Keratinocyte (primary cell): ENCODE measurements at regions not wholly inside any gene's neighbourhood (a gene's known extent, or its start where the extent isn't known, plus 50 kb on each side); places are given as distances from the start of the nearest gene placed in this dataset.

Source experiments
- DNase-seq: peaks from one replicate; pipeline ENCODE4 v3.0.0-alpha.2; 2011; ENCODE audit warnings: low read depth, missing footprints, low spot score
- FAIRE-seq: peaks from 2 replicates; lab custom pipeline; 2011; peaks lifted over from hg19 to GRCh38; lab: Jason Lieb, UNC
- H2AFZ ChIP-seq: 2 replicates; pipeline ENCODE4 v1.6.0; 2012; ENCODE audit warnings: low read length, control low read depth, inconsistent platforms; ENCODE audit not compliant: control insufficient read depth
- H3K27ac ChIP-seq: 2 replicates; pipeline ENCODE4 v1.5.1; 2011; ENCODE audit warnings: low read length; ENCODE audit not compliant: control insufficient read depth, insufficient read depth
- H3K27me3 ChIP-seq: 3 replicates; pipeline ENCODE4 v1.6.0; 2011; ENCODE audit warnings: low read length; ENCODE audit not compliant: control insufficient read depth, insufficient read depth; ENCODE audit errors: extremely low read depth
- H3K36me3 ChIP-seq, 2 experiments: 2 replicates in 1 of 2; 3 replicates in 1 of 2; pipeline ENCODE4 v1.5.1; 2011; ENCODE audit warnings: low read length in 2 of 2, mild to moderate bottlenecking in 1 of 2; ENCODE audit not compliant: control insufficient read depth in 2 of 2, insufficient read depth in 2 of 2; ENCODE audit errors: extremely low read depth in 1 of 2
- H3K4me1 ChIP-seq: 3 replicates; pipeline ENCODE4 v1.5.1; 2011; ENCODE audit warnings: low read length; ENCODE audit not compliant: control insufficient read depth, insufficient read depth; ENCODE audit errors: extremely low read depth
- H3K4me2 ChIP-seq: 3 replicates; pipeline ENCODE4 v1.6.0; 2011; ENCODE audit warnings: low read depth, low read length; ENCODE audit not compliant: control insufficient read depth, insufficient read depth; ENCODE audit errors: extremely low read depth
- H3K4me3 ChIP-seq, 3 experiments: fragments of 200-600 bp in 1 of 3; sonication (generic) in 1 of 3; 2 replicates in 2 of 3; 3 replicates in 1 of 3; pipeline ENCODE4 v1.5.1; 2011 to 2016; ENCODE audit warnings: low read length in 3 of 3, mild to moderate bottlenecking in 3 of 3, control low read depth in 2 of 3, inconsistent platforms in 1 of 3, low read depth in 1 of 3, mixed read lengths in 1 of 3, mixed run types in 1 of 3, moderate library complexity in 1 of 3; ENCODE audit not compliant: control insufficient read depth in 2 of 3, insufficient read depth in 2 of 3; ENCODE audit errors: extremely low read depth in 1 of 3
- H3K79me2 ChIP-seq: 2 replicates; pipeline ENCODE4 v1.6.0; 2012; ENCODE audit warnings: low read length; ENCODE audit not compliant: control insufficient read depth, insufficient read depth
- H3K9ac ChIP-seq: 3 replicates; pipeline ENCODE4 v1.6.0; 2011; ENCODE audit warnings: low read length; ENCODE audit not compliant: control insufficient read depth, insufficient read depth; ENCODE audit errors: extremely low read depth
- H3K9me1 ChIP-seq: 3 replicates; pipeline ENCODE4 v1.6.0; 2011; ENCODE audit warnings: low read length; ENCODE audit not compliant: control insufficient read depth, insufficient read depth; ENCODE audit errors: extremely low read depth
- H3K9me3 ChIP-seq: 2 replicates; pipeline ENCODE4 v1.5.1; 2012; ENCODE audit warnings: low read depth, low read length; ENCODE audit not compliant: control insufficient read depth
- H4K20me1 ChIP-seq: 3 replicates; pipeline ENCODE4 v1.6.0; 2011; ENCODE audit warnings: low read length; ENCODE audit not compliant: control insufficient read depth, insufficient read depth; ENCODE audit errors: extremely low read depth
- EZH2 ChIP-seq: IDR thresholded peaks from one replicate; pipeline ENCODE4 v1.6.1; 2012; ENCODE audit warnings: inconsistent platforms, mild to moderate bottlenecking, low read length, moderate library complexity
- dilution Hi-C: fragments of 300-500 bp; cut with MboI; formaldehyde crosslinking; loops from one replicate; pipeline ENCODE4 v1.7.0; 2020; ENCODE audit warnings: low sequenced_read_pairs; ENCODE audit not compliant: extremely low pct_ligation_motif_present
- TF ChIP-seq, protein P1 (sequence below), 3 experiments: IDR thresholded peaks in 1 of 3; conservative IDR thresholded peaks in 1 of 3; optimal IDR thresholded peaks in 1 of 3; 2 replicates in 2 of 3; 3 replicates in 1 of 3; pipeline versions ENCODE3 to v1.5.1; 2011; ENCODE audit warnings: low read length in 3 of 3, mild to moderate bottlenecking in 3 of 3, moderate library complexity in 2 of 3, control low read depth in 1 of 3, inconsistent platforms in 1 of 3; ENCODE audit not compliant: insufficient read depth in 2 of 3; ENCODE audit errors: extremely low read depth in 1 of 3

DNA sequence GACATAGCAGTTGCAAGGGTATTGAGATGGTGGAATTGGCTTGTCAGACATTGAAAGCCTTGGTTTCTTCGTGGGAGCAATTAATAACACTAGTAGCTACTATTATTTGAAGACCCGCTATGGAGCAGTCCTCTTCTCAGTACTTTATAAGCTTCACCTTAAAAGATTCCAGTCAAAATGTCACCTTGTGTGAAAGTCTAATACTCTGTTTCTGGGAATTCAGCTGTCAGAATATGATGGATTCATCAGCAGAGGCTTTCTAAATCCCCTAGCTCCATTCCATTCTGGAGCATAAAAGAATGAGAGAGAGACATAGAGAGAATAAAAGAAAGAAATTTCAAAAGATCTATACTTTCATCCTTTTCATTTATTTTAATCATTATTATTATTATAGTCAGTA lies 375.9 kb upstream of the ADGRL2 start:
- no peak overlapping the region for H3K4me3 ChIP-seq
- no peaks in the 10 kb centered on the region for H3K9me1 ChIP-seq
- dilution Hi-C loops: no loop called here
- FAIRE-seq: no peak
- no peaks in the 10 kb centered on the region for H3K36me3 ChIP-seq
- no peak overlapping the region for H3K4me2 ChIP-seq
- H3K4me1 ChIP-seq: no peaks in the 10 kb centered on the region
- no peaks in the 10 kb centered on the region for H3K27me3 ChIP-seq
- H4K20me1 ChIP-seq: no peaks in the 10 kb centered on the region
- no peak overlapping the region for H2AFZ ChIP-seq
- no peak overlapping the region for H3K27ac ChIP-seq
- H3K9ac ChIP-seq: no peak overlapping the region
- no peak for DNase-seq
- no peaks in the 10 kb centered on the region for H3K79me2 ChIP-seq
- TF ChIP-seq EZH2: no peak
- TF ChIP-seq, protein P1, sequence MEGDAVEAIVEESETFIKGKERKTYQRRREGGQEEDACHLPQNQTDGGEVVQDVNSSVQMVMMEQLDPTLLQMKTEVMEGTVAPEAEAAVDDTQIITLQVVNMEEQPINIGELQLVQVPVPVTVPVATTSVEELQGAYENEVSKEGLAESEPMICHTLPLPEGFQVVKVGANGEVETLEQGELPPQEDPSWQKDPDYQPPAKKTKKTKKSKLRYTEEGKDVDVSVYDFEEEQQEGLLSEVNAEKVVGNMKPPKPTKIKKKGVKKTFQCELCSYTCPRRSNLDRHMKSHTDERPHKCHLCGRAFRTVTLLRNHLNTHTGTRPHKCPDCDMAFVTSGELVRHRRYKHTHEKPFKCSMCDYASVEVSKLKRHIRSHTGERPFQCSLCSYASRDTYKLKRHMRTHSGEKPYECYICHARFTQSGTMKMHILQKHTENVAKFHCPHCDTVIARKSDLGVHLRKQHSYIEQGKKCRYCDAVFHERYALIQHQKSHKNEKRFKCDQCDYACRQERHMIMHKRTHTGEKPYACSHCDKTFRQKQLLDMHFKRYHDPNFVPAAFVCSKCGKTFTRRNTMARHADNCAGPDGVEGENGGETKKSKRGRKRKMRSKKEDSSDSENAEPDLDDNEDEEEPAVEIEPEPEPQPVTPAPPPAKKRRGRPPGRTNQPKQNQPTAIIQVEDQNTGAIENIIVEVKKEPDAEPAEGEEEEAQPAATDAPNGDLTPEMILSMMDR (optimal IDR thresholded peaks at IDR 0.05 in 1 of 3, IDR thresholded peaks at IDR 0.05 in 1 of 3, conservative IDR thresholded peaks at IDR 0.05 in 1 of 3; ENCODE audit: extremely low read depth in 1 of 3, insufficient read depth in 2 of 3, low read length in 3 of 3): no peak
- H3K9me3 ChIP-seq: no peaks in the 10 kb centered on the region

DNA sequence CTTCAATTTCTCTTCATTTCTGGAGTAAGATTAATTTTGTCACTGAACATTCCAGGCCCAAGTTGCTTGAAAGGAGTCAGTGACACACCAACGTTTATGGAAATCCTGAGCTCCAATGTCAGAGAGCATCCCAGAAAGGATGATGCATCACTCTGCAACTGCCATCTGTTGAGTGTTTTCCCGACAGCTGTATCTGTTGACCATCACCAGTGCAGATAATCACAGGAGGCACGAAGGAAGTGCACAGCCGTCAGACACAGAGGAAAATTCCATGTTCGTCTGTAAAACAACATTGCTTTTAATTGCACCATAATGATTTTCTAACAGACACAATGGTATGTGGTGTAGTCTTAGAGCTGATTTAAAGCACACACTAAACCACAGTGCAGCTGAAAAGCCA lies 376.7 kb upstream of the ADGRL2 start:
- Histone ChIP-seq H3K27ac (no peak overlapping the region), H3K4me1 (no peaks in the 10 kb centered on the region), H3K9me1 (no peaks in the 10 kb centered on the region), H3K4me2 (no peak overlapping the region), H2AFZ (no peak overlapping the region), H3K9ac (no peak overlapping the region), H3K4me3 (no peak overlapping the region), H3K36me3 (no peaks in the 10 kb centered on the region), H4K20me1 (no peaks in the 10 kb centered on the region), H3K9me3 (no peaks in the 10 kb centered on the region), H3K79me2 (no peaks in the 10 kb centered on the region), H3K27me3 (no peaks in the 10 kb centered on the region)
- DNase-seq: no peak
- no peak for TF ChIP-seq EZH2
- TF ChIP-seq, protein P1 (optimal IDR thresholded peaks at IDR 0.05 in 1 of 3, IDR thresholded peaks at IDR 0.05 in 1 of 3, conservative IDR thresholded peaks at IDR 0.05 in 1 of 3; ENCODE audit: extremely low read depth in 1 of 3, insufficient read depth in 2 of 3, low read length in 3 of 3): no peak
- dilution Hi-C loops: no loop called here
- no peak for FAIRE-seq
